GM12878 (cell line): ENCODE measurements at regions not wholly inside any gene's neighbourhood (a gene's known extent, or its start where the extent isn't known, plus 50 kb on each side); places are given as distances from the start of the nearest gene placed in this dataset.

Experiments used
- ATAC-seq: fragments of 200-7000 bp; cut with Tn5 transposase; 3 replicates; pipeline ENCODE4 v1.9.1; 2020; ENCODE audit warnings: mild to moderate bottlenecking, moderate library complexity
- BruUV-seq: library from RNA; stranded (reverse); fragments of 400-500 nt; replicated peaks from 2 replicates; lab custom pipeline; 2021; lab: Mats Ljungman, UMichigan
- CTCF ChIA-PET: fragments of 300-600 bp; sonication (Branson Sonifier 250); formaldehyde crosslinking; extraction: SDS; loops from one replicate; lab custom pipeline; 2021; ENCODE audit warnings: inconsistent platforms; lab: Yijun Ruan, JAX
- POLR2A ChIA-PET: fragments of 350-600 bp; formaldehyde crosslinking; extraction: SDS; loops from one replicate; lab custom pipeline; 2021; ENCODE audit warnings: inconsistent platforms; lab: Charles Lee
- RAD21 ChIA-PET: fragments of 300-600 bp; sonication (Branson Sonifier 250); formaldehyde crosslinking; loops from one replicate; lab custom pipeline; 2023; ENCODE audit warnings: antibody characterized with exemption; ENCODE audit not compliant: unreplicated experiment; lab: Charles Lee
- SMC1A ChIA-PET: fragments of 300-600 bp; sonication (Branson Sonifier 250); formaldehyde crosslinking; loops from one replicate; lab custom pipeline; 2023; ENCODE audit not compliant: unreplicated experiment, uncharacterized antibody; lab: Charles Lee
- DNase-seq: peaks from one replicate; pipeline ENCODE4 v3.0.0-alpha.2; 2011; ENCODE audit warnings: low read depth, low spot score
- FAIRE-seq: peaks from 3 replicates; lab custom pipeline; 2011; peaks lifted over from hg19 to GRCh38; lab: Jason Lieb, UNC
- H2AFZ ChIP-seq: 2 replicates; pipeline ENCODE4 v1.6.0; 2011; ENCODE audit warnings: low read depth, low read length, control low read depth; ENCODE audit not compliant: control insufficient read depth
- H3K27ac ChIP-seq: 2 replicates; pipeline ENCODE4 v1.5.1; 2011; ENCODE audit warnings: control low read depth; ENCODE audit not compliant: control insufficient read depth, insufficient read depth
- H3K27me3 ChIP-seq, 2 experiments: replicated peaks in 1 of 2; 2 replicates each; pipeline versions ENCODE4 v1.6.0 to v1.6.1; 2011; ENCODE audit warnings: low read length in 1 of 2; ENCODE audit not compliant: control insufficient read depth in 2 of 2, insufficient read depth in 2 of 2
- H3K36me3 ChIP-seq, 2 experiments: 2 replicates each; pipeline ENCODE4 v1.5.1; 2011; ENCODE audit warnings: low read length in 1 of 2; ENCODE audit not compliant: control insufficient read depth in 2 of 2, insufficient read depth in 2 of 2
- H3K4me1 ChIP-seq: 2 replicates; pipeline ENCODE4 v1.6.1; 2011; ENCODE audit warnings: mild to moderate bottlenecking, low read length, moderate library complexity, mixed read lengths; ENCODE audit not compliant: control insufficient read depth, insufficient read depth
- H3K4me2 ChIP-seq: 2 replicates; pipeline ENCODE4 v1.6.0; 2011; ENCODE audit warnings: control low read depth; ENCODE audit not compliant: control insufficient read depth, insufficient read depth
- H3K4me3 ChIP-seq: fragments of 200-600 bp; sonication (generic); 2 replicates; pipeline ENCODE4 v1.5.1; 2016
- H3K79me2 ChIP-seq: 2 replicates; pipeline ENCODE4 v1.6.0; 2011; ENCODE audit warnings: low read length; ENCODE audit not compliant: control insufficient read depth, insufficient read depth
- H3K9ac ChIP-seq: 2 replicates; pipeline ENCODE4 v1.8.0; 2011; ENCODE audit warnings: low read length, control low read depth, mixed read lengths; ENCODE audit not compliant: control insufficient read depth, insufficient read depth
- H3K9me3 ChIP-seq: replicated peaks from 3 replicates; pipeline ENCODE4 v1.5.1; 2011; ENCODE audit warnings: mild to moderate bottlenecking, low read length; ENCODE audit not compliant: control insufficient read depth, insufficient read depth
- H4K20me1 ChIP-seq: 2 replicates; pipeline ENCODE4 v1.6.0; 2011; ENCODE audit not compliant: control insufficient read depth, insufficient read depth
- BCL11A ChIP-seq: IDR thresholded peaks from 2 replicates; pipeline ENCODE4 v1.6.1; 2011; ENCODE audit warnings: low read depth, low read length
- CEBPB ChIP-seq, 2 experiments: fragments of 150-350 bp in 1 of 2; IDR thresholded peaks; 2 replicates each; pipeline ENCODE4 v1.6.1; 2012 to 2014; ENCODE audit warnings: low read depth in 2 of 2, low read length in 2 of 2, borderline replicate concordance in 1 of 2, inconsistent platforms in 1 of 2
- CHD2 ChIP-seq: IDR thresholded peaks from 2 replicates; pipeline ENCODE4 v1.6.1; 2011; ENCODE audit warnings: low read depth, low read length, improper control_type of control experiment, borderline replicate concordance
- GATAD2B ChIP-seq: fragments of 450-650 bp; conservative IDR thresholded peaks from 2 replicates; pipeline ENCODE4 v1.6.1; 2017; ENCODE audit warnings: low read depth, mild to moderate bottlenecking, moderate library complexity
- HCFC1 ChIP-seq: fragments of 150-350 bp; IDR thresholded peaks from 2 replicates; pipeline ENCODE4 v1.6.1; 2014; ENCODE audit warnings: low read length
- MEF2B ChIP-seq: fragments of 450-650 bp; IDR thresholded peaks from 2 replicates; pipeline ENCODE4 v1.6.1; 2018; ENCODE audit warnings: mild to moderate bottlenecking, moderate library complexity; ENCODE audit not compliant: partially characterized antibody, poor library complexity, severe bottlenecking
- MXI1 ChIP-seq: fragments of 150-350 bp; IDR thresholded peaks from 2 replicates; pipeline ENCODE4 v1.6.1; 2011; ENCODE audit warnings: low read depth, mild to moderate bottlenecking, inconsistent platforms, low read length, improper control_type of control experiment
- RB1 ChIP-seq: fragments of 450-650 bp; formaldehyde crosslinking; IDR thresholded peaks from 2 replicates; pipeline ENCODE4 v1.6.1; 2017; ENCODE audit warnings: mild to moderate bottlenecking, borderline replicate concordance
- SMAD1 ChIP-seq: fragments of 450-650 bp; IDR thresholded peaks from 2 replicates; pipeline ENCODE4 v1.6.1; 2018; ENCODE audit warnings: mild to moderate bottlenecking, low read depth; ENCODE audit not compliant: partially characterized antibody
- SP1 ChIP-seq: IDR thresholded peaks from one replicate; pipeline ENCODE4 v1.6.1; 2011; ENCODE audit warnings: low read depth, low read length
- ZNF207 ChIP-seq: fragments of 450-650 bp; IDR thresholded peaks from 2 replicates; pipeline ENCODE4 v1.6.1; 2014; ENCODE audit warnings: antibody characterized with exemption, mild to moderate bottlenecking, borderline replicate concordance
- ZNF24 ChIP-seq: fragments of 450-650 bp; IDR thresholded peaks from 2 replicates; pipeline ENCODE4 v1.6.1; 2017; ENCODE audit warnings: antibody characterized with exemption, mild to moderate bottlenecking
- WGBS: methylation state at CpG from one replicate; pipeline ENCODE4 v1.1.6; 2016; ENCODE audit warnings: low lambda C conversion rate; ENCODE audit not compliant: insufficient replicate concordance, insufficient coverage; ENCODE audit errors: missing lambda C conversion rate; 5-methylcytosine and 5-hydroxymethylcytosine counted together
- in situ Hi-C: fragments of 300-500 bp; cut with MboI; formaldehyde crosslinking; loops from 9 replicates; pipeline ENCODE4 v1.14.3; 2018; ENCODE audit warnings: mixed read lengths
- intact Hi-C: fragments of 100-400 bp; cut with micrococcal nuclease; formaldehyde crosslinking; loops from one replicate; pipeline ENCODE4 v1.14.2; 2022; ENCODE audit not compliant: unreplicated experiment
- TF ChIP-seq, protein P1 (sequence below): IDR thresholded peaks from 2 replicates; pipeline ENCODE4 v1.6.1; 2011; ENCODE audit warnings: borderline replicate concordance, low read depth, mild to moderate bottlenecking, moderate library complexity, low read length; ENCODE audit not compliant: insufficient read depth, poor library complexity, severe bottlenecking
- TF ChIP-seq, protein P2 (sequence below): fragments of 450-650 bp; IDR thresholded peaks from 2 replicates; pipeline ENCODE4 v1.6.1; 2017; ENCODE audit warnings: mild to moderate bottlenecking, low read depth, inconsistent platforms; ENCODE audit not compliant: poor library complexity, severe bottlenecking

DNA sequence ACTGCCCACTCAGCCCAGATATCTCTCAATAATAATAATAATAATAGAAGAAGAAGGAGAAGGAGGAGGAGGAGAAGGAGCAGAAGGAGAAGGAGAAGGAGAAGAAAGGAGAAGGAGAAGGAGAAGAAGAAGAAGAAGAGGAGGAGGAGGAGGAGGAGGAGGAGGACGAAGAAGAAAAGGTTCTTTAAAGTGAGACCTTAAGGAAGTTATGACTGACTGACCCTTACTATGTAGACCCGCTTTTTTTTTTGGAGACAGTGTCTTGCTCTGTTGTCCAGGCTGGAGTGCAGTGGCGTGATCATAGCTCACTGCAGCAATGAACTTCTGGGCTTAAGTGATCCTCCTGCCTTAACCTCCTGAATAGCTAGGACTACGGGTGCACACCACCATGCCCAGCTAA is 88.9 kb upstream of the RFX8 start (continued):
- TF ChIP-seq SMAD1 (no peak), HCFC1 (no peak)

DNA sequence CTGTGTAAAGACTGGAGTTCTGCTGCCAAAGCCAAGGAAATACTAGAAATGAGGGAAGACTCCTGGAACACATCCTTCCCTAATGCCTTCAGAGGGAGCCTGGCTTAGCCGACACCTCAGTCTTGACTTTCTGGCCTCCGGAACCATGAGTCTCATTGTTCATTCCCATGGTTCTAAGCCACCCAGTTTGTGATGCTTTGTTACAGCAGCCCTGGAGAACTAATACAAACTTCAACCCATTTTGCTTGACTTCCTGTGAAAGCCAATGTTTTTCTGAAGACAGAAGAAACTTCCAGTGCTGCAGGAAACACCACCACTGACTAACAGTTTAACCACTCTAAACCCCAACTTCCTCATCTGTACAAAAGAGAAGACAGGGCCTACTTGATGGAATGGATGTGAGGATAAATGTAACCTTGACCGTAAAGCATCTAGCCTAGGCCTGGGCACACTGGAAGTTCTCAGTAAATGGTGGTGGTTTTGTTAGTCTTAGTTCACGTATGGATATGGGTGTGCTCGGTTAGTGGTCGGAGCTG is 85.9 kb upstream of the RFX8 start:
- ChIA-PET CTCF (no interaction called here), SMC1A (no interaction called here), RAD21 (no interaction called here), POLR2A (no interaction called here)
- H3K9ac ChIP-seq, result no peak overlapping the region
- no peak overlapping the region for H3K27ac ChIP-seq
- in situ Hi-C loops, result no loop called here
- FAIRE-seq (no peak), ATAC-seq (no peak), DNase-seq (no peak)
- no peaks in the 10 kb centered on the region for H3K4me1 ChIP-seq
- no peaks in the 10 kb centered on the region; a peak in 1 of 4 replicates for H3K27me3 ChIP-seq
- no peak for TF ChIP-seq ZNF207
- no peak for TF ChIP-seq RB1
- TF ChIP-seq SP1, result no peak
- no peaks in the 10 kb centered on the region for H4K20me1 ChIP-seq
- no peaks in the 10 kb centered on the region for H3K79me2 ChIP-seq
- no TSS peak for BruUV-seq
- intact Hi-C loops, result no loop called here
- H3K36me3 ChIP-seq, result no peaks in the 10 kb centered on the region
- H2AFZ ChIP-seq, result no peak overlapping the region
- no peak overlapping the region for H3K4me2 ChIP-seq
- H3K9me3 ChIP-seq, result no peaks in the 10 kb centered on the region
- no peak overlapping the region for H3K4me3 ChIP-seq
- WGBS, result 76% methylated on average over 6 of the region's 6 CpGs

DNA sequence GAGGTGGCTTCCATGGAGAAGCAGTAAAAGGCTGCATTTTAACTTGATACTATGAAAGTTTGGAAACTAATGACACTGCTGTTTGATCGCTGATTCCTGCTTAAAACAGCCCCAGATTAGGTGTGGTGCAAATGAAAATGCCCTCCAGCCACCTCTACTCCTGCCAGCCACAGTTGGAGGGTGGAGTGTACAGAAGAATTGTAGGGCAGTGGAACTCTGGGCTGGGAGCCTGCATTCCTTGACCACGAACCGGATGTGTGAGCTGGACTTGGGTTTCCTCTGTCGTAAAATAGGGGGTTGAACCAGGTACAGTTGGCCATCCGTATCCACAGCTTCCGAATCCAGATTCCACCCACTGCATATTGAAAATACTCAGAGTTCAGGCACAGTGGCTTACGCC is 84.6 kb upstream of the RFX8 start:
- DNase-seq (no peak), FAIRE-seq (no peak), ATAC-seq (no peak)
- ChIA-PET POLR2A (no interaction called here), RAD21 (no interaction called here), CTCF (no interaction called here), SMC1A (no interaction called here)
- no peaks in the 10 kb centered on the region; a peak in 2 of 4 replicates for H3K27me3 ChIP-seq
- no peaks in the 10 kb centered on the region for H3K79me2 ChIP-seq
- H3K9ac ChIP-seq, result no peak overlapping the region
- no peak overlapping the region for H2AFZ ChIP-seq
- no peaks in the 10 kb centered on the region for H3K9me3 ChIP-seq
- H3K27ac ChIP-seq, result no peak overlapping the region
- intact Hi-C loops (no loop called here), in situ Hi-C loops (no loop called here)
- 39% methylated on average over 6 of the region's 7 CpGs for WGBS
- H4K20me1 ChIP-seq, result no peaks in the 10 kb centered on the region
- H3K36me3 ChIP-seq, result no peaks in the 10 kb centered on the region
- no peak overlapping the region for H3K4me3 ChIP-seq
- H3K4me1 ChIP-seq, result no peaks in the 10 kb centered on the region
- no peak overlapping the region for H3K4me2 ChIP-seq
- BruUV-seq, result no TSS peak
- TF ChIP-seq BCL11A (no peak), MXI1 (no peak), CHD2 (no peak), ZNF24 (no peak), MEF2B (no peak), CEBPB (IDR thresholded peaks at IDR 0.05; ENCODE audit: borderline replicate concordance in 1 of 2, low read depth in 2 of 2, low read length in 2 of 2) (no peak), GATAD2B (no peak)
- TF ChIP-seq, protein P1, sequence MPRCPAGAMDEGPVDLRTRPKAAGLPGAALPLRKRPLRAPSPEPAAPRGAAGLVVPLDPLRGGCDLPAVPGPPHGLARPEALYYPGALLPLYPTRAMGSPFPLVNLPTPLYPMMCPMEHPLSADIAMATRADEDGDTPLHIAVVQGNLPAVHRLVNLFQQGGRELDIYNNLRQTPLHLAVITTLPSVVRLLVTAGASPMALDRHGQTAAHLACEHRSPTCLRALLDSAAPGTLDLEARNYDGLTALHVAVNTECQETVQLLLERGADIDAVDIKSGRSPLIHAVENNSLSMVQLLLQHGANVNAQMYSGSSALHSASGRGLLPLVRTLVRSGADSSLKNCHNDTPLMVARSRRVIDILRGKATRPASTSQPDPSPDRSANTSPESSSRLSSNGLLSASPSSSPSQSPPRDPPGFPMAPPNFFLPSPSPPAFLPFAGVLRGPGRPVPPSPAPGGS, result no peak
- TF ChIP-seq, protein P2, sequence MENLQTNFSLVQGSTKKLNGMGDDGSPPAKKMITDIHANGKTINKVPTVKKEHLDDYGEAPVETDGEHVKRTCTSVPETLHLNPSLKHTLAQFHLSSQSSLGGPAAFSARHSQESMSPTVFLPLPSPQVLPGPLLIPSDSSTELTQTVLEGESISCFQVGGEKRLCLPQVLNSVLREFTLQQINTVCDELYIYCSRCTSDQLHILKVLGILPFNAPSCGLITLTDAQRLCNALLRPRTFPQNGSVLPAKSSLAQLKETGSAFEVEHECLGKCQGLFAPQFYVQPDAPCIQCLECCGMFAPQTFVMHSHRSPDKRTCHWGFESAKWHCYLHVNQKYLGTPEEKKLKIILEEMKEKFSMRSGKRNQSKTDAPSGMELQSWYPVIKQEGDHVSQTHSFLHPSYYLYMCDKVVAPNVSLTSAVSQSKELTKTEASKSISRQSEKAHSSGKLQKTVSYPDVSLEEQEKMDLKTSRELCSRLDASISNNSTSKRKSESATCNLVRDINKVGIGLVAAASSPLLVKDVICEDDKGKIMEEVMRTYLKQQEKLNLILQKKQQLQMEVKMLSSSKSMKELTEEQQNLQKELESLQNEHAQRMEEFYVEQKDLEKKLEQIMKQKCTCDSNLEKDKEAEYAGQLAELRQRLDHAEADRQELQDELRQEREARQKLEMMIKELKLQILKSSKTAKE, result no peak
